CD4-positive, alpha-beta T cell treated with Interleukin-6 at 100 ng/mL for 8 hours (primary cell): ENCODE measurements at regions not wholly inside any gene's neighbourhood (a gene's known extent, or its start where the extent isn't known, plus 50 kb on each side); places are given as distances from the start of the nearest gene placed in this dataset.

ENCODE experiments used
- DNase-seq: peaks from one replicate; pipeline ENCODE4 v3.0.0-alpha.2; 2020; ENCODE audit warnings: mixed read lengths, low spot score

GRCh38 chr21:16752475-16752857 is 760.4 kb upstream of the CXADR start:
- DNase-seq: no peak

- DNase-seq: no peak
These were observed 757.8 kb upstream of the CXADR start for GRCh38 chr21:16755061-16755460.

DNA sequence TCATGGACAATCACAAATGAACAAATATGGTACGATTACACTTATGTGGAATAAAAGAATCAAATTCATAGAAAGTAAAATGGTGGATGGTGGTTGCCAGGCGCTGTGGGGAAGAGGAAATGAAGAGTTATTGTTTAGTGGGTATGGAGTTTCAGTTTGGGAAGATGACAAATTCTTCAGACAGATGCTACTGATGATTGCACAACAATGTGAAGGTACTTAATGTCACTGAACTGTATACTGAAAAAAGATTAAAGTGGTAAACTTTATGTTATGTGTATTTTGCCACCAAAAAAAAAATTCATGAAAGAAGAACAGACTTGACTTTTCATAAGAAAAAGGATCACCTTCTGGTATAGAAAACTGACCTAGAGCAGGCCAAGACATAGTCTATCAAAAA is 745.6 kb upstream of the CXADR start:
- DNase-seq: no peak

- DNase-seq: no peak
These were observed 744.7 kb upstream of the CXADR start for GRCh38 chr21:16768096-16768495.

GRCh38 chr21:16770266-16770665 is 742.6 kb upstream of the CXADR start:
- no peak for DNase-seq

DNA sequence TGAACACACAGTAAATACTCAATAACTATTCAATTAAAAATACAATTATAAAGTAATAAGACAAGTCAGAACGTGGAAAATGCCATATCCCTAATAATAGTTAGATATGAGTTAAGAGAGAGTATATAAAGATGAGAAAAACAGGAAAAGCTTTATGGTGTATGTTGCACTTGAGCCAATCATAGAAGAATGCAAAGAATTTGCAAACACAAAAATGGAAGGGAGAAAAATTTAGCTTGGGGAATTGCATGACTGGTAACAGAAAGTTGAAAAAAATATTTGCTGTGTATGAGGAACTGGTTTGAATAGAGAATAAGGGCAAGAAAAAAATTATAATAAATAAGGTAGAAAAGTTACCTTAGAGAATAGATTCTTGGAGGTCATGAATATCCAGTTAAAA is 739.6 kb upstream of the CXADR start:
- DNase-seq: no peak

DNA sequence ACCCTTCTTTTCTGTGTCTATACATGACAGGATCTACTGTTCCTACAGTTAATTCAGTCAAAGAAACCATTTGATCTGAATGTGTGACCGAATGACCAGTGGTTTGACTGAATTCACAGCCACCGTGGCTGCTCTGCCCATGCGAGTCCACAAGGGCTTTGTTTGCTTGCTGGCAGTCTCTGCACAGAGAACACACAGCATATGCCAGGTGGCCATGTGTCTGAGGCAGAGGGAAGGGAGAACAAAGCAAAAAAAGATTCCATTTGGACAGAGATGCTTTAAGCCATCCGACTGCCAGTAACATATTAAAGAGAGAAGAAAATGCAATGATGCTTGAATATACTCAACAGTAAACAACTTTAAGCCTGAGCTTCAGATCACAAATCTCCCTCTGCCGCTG is 737.8 kb upstream of the CXADR start:
- DNase-seq: no peak

GRCh38 chr21:16777041-16777720 is 735.7 kb upstream of the CXADR start:
- no peak for DNase-seq

DNA sequence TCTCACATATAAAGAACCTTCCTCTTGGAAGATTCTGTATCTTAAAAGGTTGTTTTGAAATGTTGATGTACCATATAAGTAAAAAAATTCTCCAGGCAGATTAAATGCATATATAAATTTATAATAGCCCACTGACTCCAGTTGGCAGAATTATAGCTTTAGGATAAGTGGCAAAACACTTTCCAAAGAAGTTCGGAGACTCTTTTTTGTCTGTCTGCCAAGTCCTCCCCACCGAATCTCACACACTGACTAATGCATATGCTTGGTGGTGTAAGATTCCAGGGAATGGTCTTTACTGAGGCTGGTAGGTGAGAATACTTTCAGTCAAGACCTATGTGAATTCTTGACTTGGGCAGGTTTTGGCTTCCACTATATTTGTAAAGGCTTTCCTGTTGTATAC is 724.3 kb upstream of the CXADR start:
- no peak for DNase-seq

- DNase-seq: no peak
These were observed 723.2 kb upstream of the CXADR start for GRCh38 chr21:16789636-16790035.

DNA sequence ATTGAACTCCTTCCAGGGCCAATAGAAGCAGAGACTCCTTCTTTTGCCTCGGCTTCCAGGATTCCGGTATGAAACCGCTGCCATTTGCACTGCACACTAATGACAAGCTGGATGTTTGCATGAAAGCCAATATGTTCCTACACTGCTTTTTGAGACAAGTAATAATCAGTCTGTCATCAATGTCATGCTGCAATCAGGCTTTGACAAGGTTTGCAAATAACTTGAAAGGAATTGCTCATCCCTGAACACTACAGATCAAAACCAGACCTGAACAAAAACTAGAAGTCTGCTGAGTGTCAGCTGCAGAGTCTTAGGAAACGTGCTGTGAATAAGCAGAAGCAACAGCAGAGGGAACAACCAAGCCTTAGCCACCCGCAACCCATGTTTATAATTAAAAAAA is 720.7 kb upstream of the CXADR start:
- DNase-seq: no peak

DNA sequence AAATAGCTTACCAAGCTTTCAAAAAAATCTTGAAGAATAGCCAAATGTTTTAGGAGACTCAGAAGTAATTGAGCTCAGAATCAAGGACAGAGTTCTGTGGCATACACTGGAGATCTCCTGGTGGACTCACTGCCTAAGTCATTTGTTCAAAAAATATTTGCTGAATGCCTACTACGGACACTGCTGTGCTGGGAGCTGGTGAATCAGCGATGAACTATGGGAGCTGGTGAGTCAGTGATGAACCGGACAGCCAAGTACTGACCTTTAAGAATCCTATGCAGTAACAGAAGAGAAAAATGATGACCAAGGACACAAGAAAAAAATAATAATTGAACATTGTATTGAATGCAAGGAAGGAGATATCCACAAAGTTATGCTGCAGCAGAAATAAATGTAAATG is 717.9 kb upstream of the CXADR start:
- DNase-seq: no peak

GRCh38 chr21:16796776-16797175 is 716.1 kb upstream of the CXADR start:
- DNase-seq: no peak

DNA sequence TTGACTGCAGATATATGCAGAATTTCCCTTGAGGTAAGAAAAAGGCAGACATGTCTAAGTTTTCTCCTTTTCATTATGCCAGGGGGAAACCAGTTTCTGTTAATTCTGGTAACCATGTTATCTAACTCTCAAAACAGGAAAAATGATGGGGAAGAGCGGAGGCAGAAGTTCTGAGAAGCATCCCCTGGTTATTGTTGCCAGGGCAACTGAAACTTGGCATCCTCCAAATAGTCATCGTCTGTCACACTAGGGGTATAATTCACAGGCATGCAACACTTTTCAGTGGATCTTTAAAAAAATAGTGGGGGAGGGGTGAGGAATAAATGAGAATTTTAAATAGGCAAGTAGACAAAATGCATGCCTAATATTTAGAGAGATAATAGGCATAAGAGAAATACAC is 715.3 kb upstream of the CXADR start:
- DNase-seq: no peak

GRCh38 chr21:16797966-16798365 is 714.9 kb upstream of the CXADR start:
- DNase-seq: no peak

DNA sequence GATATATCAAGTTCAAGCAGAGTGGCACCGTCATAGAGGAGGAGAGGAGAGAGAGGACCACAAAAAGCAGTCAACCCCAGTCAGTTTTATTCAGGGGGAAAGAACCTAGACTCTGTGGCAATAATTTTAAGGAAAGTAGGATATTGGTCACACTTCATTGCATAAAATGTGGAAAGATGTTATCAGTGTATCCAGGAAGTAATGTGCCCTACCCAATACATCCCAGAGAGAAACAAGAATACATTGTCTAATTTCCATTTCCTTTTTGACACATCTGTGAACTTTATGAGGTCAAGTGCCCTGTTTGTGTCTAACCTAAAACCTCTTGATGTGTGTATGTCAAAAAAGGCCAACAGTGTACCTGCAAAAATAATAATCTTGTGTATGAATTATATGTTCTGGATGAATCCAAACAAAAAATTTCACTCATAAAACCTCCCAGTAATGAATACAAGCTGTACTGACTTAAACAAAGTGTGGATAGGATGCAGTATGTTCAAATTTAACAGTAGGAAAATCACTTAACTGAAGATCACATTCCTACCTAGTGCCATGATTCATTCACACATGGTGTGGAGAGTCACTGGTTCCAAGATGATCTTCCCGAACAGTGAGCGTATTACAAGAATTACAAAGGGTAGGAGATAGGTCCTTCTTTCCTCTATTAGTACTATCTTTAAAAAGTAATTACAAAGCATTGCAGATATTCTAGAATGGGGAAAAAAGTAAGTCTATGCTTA is 712.1 kb upstream of the CXADR start:
- DNase-seq: no peak

DNA sequence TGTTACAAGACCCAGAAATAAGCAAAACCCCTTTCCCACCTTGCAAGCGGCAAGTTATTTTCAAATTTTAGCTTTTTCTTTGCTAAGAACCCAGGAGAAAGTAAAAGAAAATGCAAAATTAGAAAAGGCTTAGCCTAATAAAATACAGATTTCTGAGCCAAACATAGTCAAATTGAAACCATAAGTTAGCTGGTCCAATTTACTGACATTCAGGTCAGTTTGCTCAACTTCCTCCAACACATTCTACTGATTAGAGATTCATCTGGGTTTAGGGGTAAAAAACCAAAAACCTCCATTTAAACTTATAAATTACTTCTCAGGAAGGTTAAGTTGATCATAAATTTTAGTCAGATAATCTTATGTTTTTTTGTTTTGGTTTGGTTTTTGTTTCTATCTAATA is 701.8 kb upstream of the CXADR start:
- no peak for DNase-seq

- no peak for DNase-seq
These were observed 700.9 kb upstream of the CXADR start for GRCh38 chr21:16811970-16812369.

DNA sequence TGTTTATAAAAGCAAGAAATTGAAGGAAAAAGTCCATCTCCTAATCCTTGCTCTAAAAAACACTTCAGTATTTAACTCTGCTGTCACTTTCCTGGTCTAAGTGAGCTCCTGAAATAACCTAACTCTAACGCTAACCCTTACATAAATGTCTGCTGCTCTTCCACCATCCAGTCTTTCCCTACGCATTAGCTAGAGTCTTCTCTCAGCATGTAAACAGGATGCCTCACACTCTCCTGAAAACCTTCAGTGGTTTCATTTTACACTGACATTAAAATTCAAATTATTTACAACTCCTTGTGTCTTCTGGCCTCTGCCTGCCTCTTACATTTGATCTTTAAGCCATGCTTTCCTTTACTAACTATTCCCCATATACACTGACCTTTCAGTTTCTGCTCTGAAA is 697.6 kb upstream of the CXADR start:
- no peak for DNase-seq

DNA sequence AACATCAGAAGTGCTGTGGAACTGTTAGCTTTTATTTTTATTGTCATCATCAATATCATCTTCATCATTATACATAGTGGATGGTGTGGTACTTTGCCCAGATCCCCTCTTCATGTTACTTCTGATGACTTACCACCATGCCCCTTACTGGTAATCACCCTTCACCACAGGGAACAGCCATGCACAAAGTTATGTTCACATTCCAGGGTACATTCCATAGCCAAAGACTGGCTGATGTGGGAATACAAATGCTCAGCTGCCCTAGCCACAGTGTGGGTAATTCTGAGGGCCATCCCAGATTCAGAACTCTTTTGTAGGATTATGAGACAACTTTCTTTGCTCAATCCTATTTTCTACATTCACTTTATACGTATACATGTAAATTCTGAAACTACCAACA is 691.3 kb upstream of the CXADR start:
- DNase-seq: no peak

- DNase-seq: no peak
These were observed 683.3 kb upstream of the CXADR start for GRCh38 chr21:16829532-16829931.

DNA sequence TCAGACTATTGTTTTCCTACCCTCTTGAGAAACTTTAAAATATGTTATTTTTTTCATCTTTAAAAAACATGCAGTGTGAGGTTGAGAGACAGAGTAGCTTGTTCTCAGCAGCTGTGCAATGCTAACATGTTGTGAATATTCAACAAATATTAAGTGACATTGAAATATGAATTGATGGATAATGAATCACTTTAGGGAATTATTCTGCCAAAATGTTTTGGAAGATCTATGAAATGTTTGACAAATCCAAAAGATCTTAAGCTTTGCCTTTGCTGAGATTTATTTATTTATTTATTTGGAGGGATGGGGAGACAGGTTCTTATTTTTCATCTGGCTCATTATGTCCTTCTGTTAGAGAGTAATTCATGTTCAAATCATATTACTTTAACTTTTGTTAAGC is 680.1 kb upstream of the CXADR start:
- DNase-seq: no peak

DNA sequence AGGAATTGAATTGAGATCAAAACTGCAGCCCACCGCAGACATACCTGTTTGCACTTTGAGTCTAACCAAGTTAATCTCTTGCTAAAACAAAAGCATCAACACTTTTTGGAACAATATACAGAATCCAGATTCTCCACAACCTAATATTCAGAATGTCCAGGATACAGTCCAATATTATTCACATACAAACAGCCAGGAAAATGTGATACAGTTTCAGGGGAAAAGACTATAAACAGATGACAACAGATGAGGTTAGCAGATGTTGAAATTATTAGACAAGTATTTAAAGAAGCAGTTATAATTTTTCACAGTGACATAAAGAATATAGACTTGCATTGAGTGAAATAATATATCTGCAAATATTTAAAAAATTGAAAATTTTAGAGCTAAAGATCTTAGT is 678.1 kb upstream of the CXADR start:
- no peak for DNase-seq

GRCh38 chr21:16837321-16837720 is 675.5 kb upstream of the CXADR start:
- DNase-seq: no peak
